Astrocyte (in vitro differentiated cells and primary cell): ENCODE measurements at regions not wholly inside any gene's neighbourhood (a gene's known extent, or its start where the extent isn't known, plus 50 kb on each side); places are given as distances from the start of the nearest gene placed in this dataset.

Source experiments
- CTCF ChIP-seq: IDR thresholded peaks from 2 replicates; pipeline ENCODE4 v1.5.1; 2011; ENCODE audit warnings: low read depth, mild to moderate bottlenecking, inconsistent platforms, low read length, moderate library complexity; ENCODE audit not compliant: insufficient read depth
- EZH2 ChIP-seq: IDR thresholded peaks from 2 replicates; pipeline ENCODE4 v1.6.1; 2012; ENCODE audit warnings: mild to moderate bottlenecking, low read length, inconsistent platforms; ENCODE audit not compliant: insufficient read depth

GRCh38 chrX:127570276-127570675 lies 481.9 kb downstream of the ACTRT1 start:
- TF ChIP-seq CTCF (no peak), EZH2 (no peak)
